MCF 10A (cell line): ENCODE measurements at regions not wholly inside any gene's neighbourhood (a gene's known extent, or its start where the extent isn't known, plus 50 kb on each side); places are given as distances from the start of the nearest gene placed in this dataset.

Experiments used
- BruUV-seq: library from RNA; stranded (reverse); fragments of 400-500 nt; replicated peaks from 2 replicates; lab custom pipeline; 2021; lab: Mats Ljungman, UMichigan
- CTCF ChIA-PET: fragments of 300-600 bp; sonication (Branson Sonifier 250); formaldehyde crosslinking; extraction: SDS; loops from one replicate; lab custom pipeline; 2021; ENCODE audit warnings: antibody characterized with exemption, inconsistent platforms; lab: Yijun Ruan, JAX
- POLR2A ChIA-PET: fragments of 300-600, 350-650 bp; sonication (Branson Sonifier 250); formaldehyde crosslinking; extraction: SDS; loops from one replicate; lab custom pipeline; 2020; ENCODE audit warnings: antibody characterized with exemption, inconsistent platforms; lab: Yijun Ruan, JAX
- DNase-seq: peaks from one replicate; pipeline ENCODE4 v3.0.0-alpha.2; 2018; ENCODE audit not compliant: unreplicated experiment
- H3K27ac Mint-ChIP-seq: one replicate; pipeline ENCODE4 v1.8.0; 2022; ENCODE audit warnings: mild to moderate bottlenecking, low read depth, mixed read lengths; ENCODE audit not compliant: unreplicated experiment
- H3K27me3 Mint-ChIP-seq: one replicate; pipeline ENCODE4 v1.8.0; 2022; ENCODE audit warnings: mixed read lengths; ENCODE audit not compliant: insufficient read depth, unreplicated experiment
- H3K36me3 Mint-ChIP-seq: one replicate; pipeline ENCODE4 v1.8.0; 2022; ENCODE audit warnings: mild to moderate bottlenecking, moderate library complexity, mixed read lengths; ENCODE audit not compliant: insufficient read depth, unreplicated experiment
- H3K4me1 Mint-ChIP-seq: one replicate; pipeline ENCODE4 v1.8.0; 2022; ENCODE audit warnings: mixed read lengths; ENCODE audit not compliant: insufficient read depth, unreplicated experiment
- H3K4me3 Mint-ChIP-seq: one replicate; pipeline ENCODE4 v1.8.0; 2022; ENCODE audit warnings: mild to moderate bottlenecking, moderate library complexity, mixed read lengths; ENCODE audit not compliant: unreplicated experiment
- H3K9me3 Mint-ChIP-seq: one replicate; pipeline ENCODE4 v1.8.0; 2022; ENCODE audit warnings: mixed read lengths; ENCODE audit not compliant: unreplicated experiment
- CTCF ChIP-seq: fragments of 200-600 bp; IDR thresholded peaks from one replicate; pipeline ENCODE4 v1.8.0; 2022; ENCODE audit warnings: antibody characterized with exemption, mild to moderate bottlenecking; ENCODE audit not compliant: unreplicated experiment
- intact Hi-C: fragments of 100-400 bp; cut with micrococcal nuclease; formaldehyde crosslinking; loops from 2 replicates; pipeline ENCODE4 v1.14.1; 2022

- intact Hi-C loops: no loop called here
- no peak for DNase-seq
- Mint-ChIP-seq H3K36me3 (no peaks in the 10 kb centered on the region), H3K9me3 (no peaks in the 10 kb centered on the region), H3K4me3 (no peak overlapping the region), H3K27ac (no peak overlapping the region), H3K4me1 (no peaks in the 10 kb centered on the region), H3K27me3 (no peaks in the 10 kb centered on the region)
- BruUV-seq: no TSS peak
- TF ChIP-seq CTCF: no peak
- CTCF ChIA-PET: interaction anchor here (0.6 kb wide), 1 partner anchor 407 kb away, joined by 3 read pairs; no protein-coding TSS in a partner anchor
- POLR2A ChIA-PET: interaction anchor here (0.7 to 0.8 kb wide), 2 partner anchors 38 to 223 kb away, joined by 3 to 4 read pairs; no protein-coding TSS in a partner anchor
Observed at GRCh38 chr4:186813377-186814068, 89.9 kb upstream of the FAT1 start.

DNA sequence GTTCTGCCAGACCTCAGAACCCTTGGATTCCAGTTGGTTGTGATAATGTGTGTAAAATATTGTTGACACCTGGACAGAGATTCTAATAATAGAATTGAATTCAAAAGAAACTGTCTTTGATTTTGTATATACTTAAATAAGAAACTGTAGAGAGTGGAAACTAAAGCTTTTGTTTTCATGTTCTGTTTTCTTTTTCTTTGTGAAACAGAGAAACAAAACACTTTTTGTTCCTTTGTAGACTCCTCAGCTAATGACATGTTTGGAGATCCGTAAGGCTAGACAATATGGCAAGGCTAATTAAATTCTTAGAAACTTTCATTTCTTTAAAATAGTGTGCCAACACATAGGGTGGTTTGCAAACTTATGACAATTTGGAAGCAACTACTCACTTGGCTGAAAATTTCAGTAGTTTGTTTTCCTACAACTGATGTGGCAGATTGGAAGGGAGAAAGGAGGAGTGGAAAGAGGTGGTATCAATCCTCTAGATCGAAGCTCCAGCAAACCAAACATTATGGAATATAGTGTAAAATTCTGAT, 90.9 kb upstream of the FAT1 start:
- no peak for DNase-seq
- Mint-ChIP-seq H3K4me1 (no peaks in the 10 kb centered on the region), H3K4me3 (no peak overlapping the region), H3K9me3 (no peaks in the 10 kb centered on the region), H3K36me3 (no peaks in the 10 kb centered on the region), H3K27ac (no peak overlapping the region), H3K27me3 (no peaks in the 10 kb centered on the region)
- no TSS peak for BruUV-seq
- ChIA-PET POLR2A (interaction anchor here (0.6 to 1.2 kb wide), 3 partner anchors 10 to 15 kb away, joined by 3 read pairs; no protein-coding TSS in a partner anchor), CTCF (interaction anchor here (0.8 kb wide), 1 partner anchor 9 kb away, joined by 3 read pairs; no protein-coding TSS in a partner anchor)
- TF ChIP-seq CTCF: no peak
- intact Hi-C loops: no loop called here

- H3K4me3 Mint-ChIP-seq: no peak overlapping the region
- no peaks in the 10 kb centered on the region for H3K27me3 Mint-ChIP-seq
- intact Hi-C loops: no loop called here
- peaks cover 5% of the 10 kb centered on the region for H3K4me1 Mint-ChIP-seq
- H3K27ac Mint-ChIP-seq: no peak overlapping the region
- no TSS peak for BruUV-seq
- ChIA-PET CTCF (no interaction called here), POLR2A (interaction anchor here (1.6 to 1.7 kb wide), 2 partner anchors 10 to 20 kb away, joined by 3 read pairs; no protein-coding TSS in a partner anchor)
- DNase-seq: no peak
- TF ChIP-seq CTCF: no peak
- no peaks in the 10 kb centered on the region for H3K9me3 Mint-ChIP-seq
- no peaks in the 10 kb centered on the region for H3K36me3 Mint-ChIP-seq
Observed at GRCh38 chr4:186819342-186820086, 95.9 kb upstream of the FAT1 start.

- Mint-ChIP-seq H3K9me3 (no peaks in the 10 kb centered on the region), H3K36me3 (no peaks in the 10 kb centered on the region), H3K27ac (no peak overlapping the region), H3K27me3 (no peaks in the 10 kb centered on the region), H3K4me3 (no peak overlapping the region), H3K4me1 (peaks cover 5% of the 10 kb centered on the region)
- intact Hi-C loops: no loop called here
- ChIA-PET CTCF (no interaction called here), POLR2A (interaction anchor here (1.7 kb wide), 1 partner anchor 9 kb away, joined by 3 read pairs; no protein-coding TSS in a partner anchor)
- DNase-seq: peak; percentile 46
- no peak for TF ChIP-seq CTCF
- no TSS peak for BruUV-seq
Observed at GRCh38 chr4:186820391-186820891, 96.8 kb upstream of the FAT1 start.
